IMR-90 (cell line): ENCODE measurements at regions not wholly inside any gene's neighbourhood (a gene's known extent, or its start where the extent isn't known, plus 50 kb on each side); places are given as distances from the start of the nearest gene placed in this dataset.

Experiments
- ATAC-seq: fragments of 200-7000 bp; cut with Tn5 transposase; 2 replicates; pipeline ENCODE4 v1.9.1; 2020; ENCODE audit warnings: low read depth, mild to moderate bottlenecking, moderate library complexity
- BruUV-seq: library from RNA; stranded (reverse); fragments of 400-500 nt; replicated peaks from 2 replicates; lab custom pipeline; 2021; lab: Mats Ljungman, UMichigan
- CTCF ChIA-PET: fragments of 300-600 bp; formaldehyde crosslinking; extraction: SDS; loops from one replicate; lab custom pipeline; 2021; ENCODE audit warnings: antibody characterized with exemption; lab: Yijun Ruan, JAX
- POLR2A ChIA-PET: fragments of 300-600 bp; sonication (Branson Sonifier 250); formaldehyde crosslinking; loops from one replicate; lab custom pipeline; 2022; ENCODE audit warnings: antibody characterized with exemption; ENCODE audit not compliant: unreplicated experiment; lab: Charles Lee
- DNase-seq: peaks from one replicate; pipeline ENCODE4 v3.0.0; 2013
- H2AFZ ChIP-seq: replicated peaks from 2 replicates; pipeline ENCODE3; 2013; ENCODE audit warnings: low read length, mild to moderate bottlenecking; ENCODE audit not compliant: poor library complexity
- H2AK5ac ChIP-seq: 2 replicates; pipeline ENCODE4 v1.6.1; 2013; ENCODE audit warnings: low read depth, low read length, inconsistent platforms
- H2AK9ac ChIP-seq: replicated peaks from 2 replicates; pipeline ENCODE3; 2013; ENCODE audit warnings: mild to moderate bottlenecking, low read depth, low read length, moderate library complexity; ENCODE audit not compliant: poor library complexity
- H2BK120ac ChIP-seq: 2 replicates; pipeline ENCODE4 v1.6.1; 2013; ENCODE audit warnings: low read depth, low read length, inconsistent platforms
- H2BK15ac ChIP-seq: 3 replicates; pipeline ENCODE4 v1.6.1; 2013; ENCODE audit warnings: low read depth, low read length, inconsistent platforms
- H2BK20ac ChIP-seq: 2 replicates; pipeline ENCODE4 v1.6.1; 2013; ENCODE audit warnings: low read depth, mild to moderate bottlenecking, inconsistent platforms, low read length, moderate library complexity
- H2BK5ac ChIP-seq: 2 replicates; pipeline ENCODE4 v1.6.1; 2013; ENCODE audit warnings: mild to moderate bottlenecking, low read depth, low read length, inconsistent platforms; ENCODE audit not compliant: poor library complexity, severe bottlenecking
- H3K14ac ChIP-seq: replicated peaks from 2 replicates; pipeline ENCODE4 v1.6.1; 2013; ENCODE audit warnings: low read depth, low read length, inconsistent platforms
- H3K18ac ChIP-seq: 2 replicates; pipeline ENCODE4 v1.6.1; 2013; ENCODE audit warnings: low read depth, low read length, control low read depth
- H3K23ac ChIP-seq: 2 replicates; pipeline ENCODE4 v1.6.1; 2013; ENCODE audit warnings: low read depth, low read length, inconsistent platforms
- H3K27ac ChIP-seq: 2 replicates; pipeline ENCODE4 v1.5.1; 2013; ENCODE audit warnings: mild to moderate bottlenecking, control low read depth, low read length; ENCODE audit not compliant: insufficient read depth
- H3K27me3 ChIP-seq: 2 replicates; pipeline ENCODE4 v1.6.1; 2013; ENCODE audit warnings: low read length; ENCODE audit not compliant: control insufficient read depth, insufficient read depth
- H3K36me3 ChIP-seq: 2 replicates; pipeline ENCODE4 v1.6.1; 2013; ENCODE audit warnings: low read length, mixed read lengths; ENCODE audit not compliant: control insufficient read depth, insufficient read depth
- H3K4ac ChIP-seq: 2 replicates; pipeline ENCODE4 v1.6.1; 2013; ENCODE audit warnings: low read depth, low read length, inconsistent platforms
- H3K4me1 ChIP-seq: 2 replicates; pipeline ENCODE4 v1.6.1; 2013; ENCODE audit warnings: low read length, mixed read lengths; ENCODE audit not compliant: control insufficient read depth, insufficient read depth
- H3K4me2 ChIP-seq: 2 replicates; pipeline ENCODE4 v1.6.1; 2013; ENCODE audit warnings: low read depth, mild to moderate bottlenecking, control low read depth, low read length, moderate library complexity
- H3K4me3 ChIP-seq: 2 replicates; pipeline ENCODE4 v1.5.1; 2013; ENCODE audit warnings: low read depth, mild to moderate bottlenecking, control low read depth, low read length, moderate library complexity; ENCODE audit not compliant: insufficient read depth
- H3K56ac ChIP-seq: 2 replicates; pipeline ENCODE4 v1.6.1; 2013; ENCODE audit warnings: low read length, inconsistent platforms; ENCODE audit not compliant: insufficient read depth; ENCODE audit errors: extremely low read depth
- H3K79me1 ChIP-seq, 2 experiments: 2 replicates each; pipeline ENCODE4 v1.6.1; 2013; ENCODE audit warnings: low read length in 2 of 2, inconsistent platforms in 1 of 2, low read depth in 1 of 2
- H3K9ac ChIP-seq: 2 replicates; pipeline ENCODE4 v1.6.1; 2013; ENCODE audit warnings: low read depth, low read length, control low read depth
- H3K9me1 ChIP-seq: 2 replicates; pipeline ENCODE4 v1.6.1; 2013; ENCODE audit warnings: low read length, inconsistent platforms; ENCODE audit not compliant: insufficient read depth
- H3K9me3 ChIP-seq: 2 replicates; pipeline ENCODE4 v1.6.1; 2013; ENCODE audit warnings: low read length; ENCODE audit not compliant: control insufficient read depth, insufficient read depth
- H4K20me1 ChIP-seq: 2 replicates; pipeline ENCODE4 v1.6.1; 2013; ENCODE audit warnings: low read length, inconsistent platforms; ENCODE audit not compliant: insufficient read depth
- H4K5ac ChIP-seq: 2 replicates; pipeline ENCODE4 v1.6.1; 2013; ENCODE audit warnings: mild to moderate bottlenecking, low read depth, low read length, control low read depth
- H4K8ac ChIP-seq, 2 experiments: 2 replicates each; pipeline ENCODE4 v1.6.1; 2013; ENCODE audit warnings: low read depth in 2 of 2, low read length in 2 of 2, control low read depth in 1 of 2, inconsistent platforms in 1 of 2
- H4K91ac ChIP-seq: 2 replicates; pipeline ENCODE4 v1.6.1; 2013; ENCODE audit warnings: low read depth, low read length, inconsistent platforms; ENCODE audit not compliant: insufficient read depth
- BHLHE40 ChIP-seq: fragments of 150-350 bp; IDR thresholded peaks from 2 replicates; pipeline ENCODE4 v1.6.1; 2016; ENCODE audit warnings: mild to moderate bottlenecking, low read depth, low read length
- CEBPB ChIP-seq: IDR thresholded peaks from 2 replicates; pipeline ENCODE4 v1.6.1; 2012; ENCODE audit warnings: low read depth, low read length, improper control_type of control experiment
- CHD1 ChIP-seq: IDR thresholded peaks from 2 replicates; pipeline ENCODE4 v1.6.1; 2012; ENCODE audit warnings: low read depth, low read length, improper control_type of control experiment
- FOS ChIP-seq: fragments of 150-350 bp; IDR thresholded peaks from 2 replicates; pipeline ENCODE4 v1.6.1; 2016; ENCODE audit warnings: low read depth, low read length
- MAFK ChIP-seq: IDR thresholded peaks from 2 replicates; pipeline ENCODE4 v1.6.1; 2012; ENCODE audit warnings: low read depth, low read length, improper control_type of control experiment
- MAZ ChIP-seq: IDR thresholded peaks from 2 replicates; pipeline ENCODE4 v1.6.1; 2012; ENCODE audit warnings: low read depth, mild to moderate bottlenecking, low read length, improper control_type of control experiment, moderate library complexity, borderline replicate concordance
- MXI1 ChIP-seq: IDR thresholded peaks from 2 replicates; pipeline ENCODE4 v1.6.1; 2012; ENCODE audit warnings: low read depth, mild to moderate bottlenecking, low read length, moderate library complexity, borderline replicate concordance
- NFE2L2 ChIP-seq: fragments of 150-350 bp; IDR thresholded peaks from 2 replicates; pipeline ENCODE4 v1.6.1; 2016; ENCODE audit warnings: low read depth, mild to moderate bottlenecking, low read length
- POLR2A ChIP-seq: IDR thresholded peaks from 2 replicates; pipeline ENCODE4 v1.6.1; 2012; ENCODE audit warnings: mild to moderate bottlenecking, low read depth, low read length
- RAD21 ChIP-seq: IDR thresholded peaks from 2 replicates; pipeline ENCODE4 v1.6.1; 2012; ENCODE audit warnings: low read length, improper control_type of control experiment
- RCOR1 ChIP-seq: IDR thresholded peaks from 2 replicates; pipeline ENCODE4 v1.6.1; 2012; ENCODE audit warnings: mild to moderate bottlenecking, low read length, improper control_type of control experiment; ENCODE audit not compliant: insufficient replicate concordance
- RFX5 ChIP-seq: IDR thresholded peaks from 2 replicates; pipeline ENCODE4 v1.8.0; 2012; ENCODE audit warnings: low read depth, mild to moderate bottlenecking, low read length, moderate library complexity
- SMC3 ChIP-seq: fragments of 150-350 bp; IDR thresholded peaks from 2 replicates; pipeline ENCODE4 v1.6.1; 2016; ENCODE audit warnings: low read depth, mild to moderate bottlenecking, antibody characterized with exemption, low read length, moderate library complexity
- WGBS, 2 experiments: methylation state at CpG; one replicate each; pipeline versions ENCODE4 v1.1.5 to v1.1.7; 2013; ENCODE audit warnings: missing lambda C conversion rate in 2 of 2; ENCODE audit not compliant: insufficient read length in 1 of 2; ENCODE audit errors: extremely low coverage in 2 of 2; 5-methylcytosine and 5-hydroxymethylcytosine counted together
- dilution Hi-C: fragments of 300-500 bp; cut with HindIII; formaldehyde crosslinking; loops from one replicate; pipeline ENCODE4 v1.14.3; 2018; ENCODE audit warnings: low sequenced_read_pairs; ENCODE audit not compliant: unreplicated experiment
- in situ Hi-C: fragments of 300-500 bp; cut with MboI; formaldehyde crosslinking; loops from 3 replicates; pipeline ENCODE4 v1.14.3; 2019; ENCODE audit warnings: low sequenced_read_pairs, inconsistent platforms, mixed read lengths
- intact Hi-C: fragments of 100-400 bp; cut with micrococcal nuclease; formaldehyde crosslinking; loops from 2 replicates; pipeline ENCODE4 v1.10.0; 2022
- TF ChIP-seq, protein P1 (sequence below): fragments of 150-350 bp; IDR thresholded peaks from 2 replicates; pipeline ENCODE4 v1.6.1; 2017; ENCODE audit warnings: mild to moderate bottlenecking, antibody characterized with exemption, low read length, low read depth
- TF ChIP-seq, protein P2 (sequence below): conservative IDR thresholded peaks from 2 replicates; pipeline ENCODE4 v1.5.1; 2012; ENCODE audit warnings: mild to moderate bottlenecking, low read depth, low read length, improper control_type of control experiment
- TF ChIP-seq, protein P3 (sequence below): fragments of 150-350 bp; IDR thresholded peaks from 2 replicates; pipeline ENCODE4 v1.6.1; 2016; ENCODE audit warnings: low read depth, mild to moderate bottlenecking, low read length, moderate library complexity, borderline replicate concordance

DNA sequence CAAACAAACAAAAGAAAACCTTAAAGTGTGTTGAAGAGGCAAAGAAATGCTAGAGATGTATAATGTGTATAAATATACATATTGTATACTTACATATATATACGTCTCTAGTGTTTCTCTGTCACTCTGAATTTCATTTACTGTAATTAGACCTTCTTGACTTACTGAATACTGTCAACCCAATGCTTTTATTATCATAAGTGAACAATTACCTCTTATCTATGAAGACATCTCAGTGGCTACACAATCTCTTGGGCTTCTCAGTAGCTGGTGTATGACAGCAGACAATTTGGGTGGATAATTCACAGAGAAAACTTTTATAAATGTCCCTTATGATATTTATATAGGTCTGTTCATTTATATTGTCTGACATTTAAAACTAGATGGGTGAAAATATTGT, 664.1 kb upstream of the ANO3 start:
- Histone ChIP-seq H3K79me1 (no peaks in the 10 kb centered on the region), H3K14ac (no peak overlapping the region), H2BK20ac (no peak overlapping the region), H4K91ac (no peak overlapping the region), H3K9ac (no peak overlapping the region), H2AK9ac (no peak overlapping the region), H3K23ac (no peak overlapping the region), H3K9me3 (no peaks in the 10 kb centered on the region), H3K4me1 (no peaks in the 10 kb centered on the region), H3K18ac (no peak overlapping the region), H4K8ac (no peak overlapping the region), H2BK5ac (no peak overlapping the region), H2AK5ac (no peak overlapping the region), H4K20me1 (no peaks in the 10 kb centered on the region), H3K36me3 (no peaks in the 10 kb centered on the region), H2BK120ac (no peak overlapping the region), H4K5ac (no peak overlapping the region), H3K27ac (no peak overlapping the region), H2BK15ac (no peak overlapping the region), H3K56ac (no peak overlapping the region), H3K4me3 (no peak overlapping the region), H3K9me1 (no peaks in the 10 kb centered on the region), H3K4ac (no peak overlapping the region), H3K4me2 (no peak overlapping the region), H2AFZ (no peak overlapping the region), H3K27me3 (no peaks in the 10 kb centered on the region)
- intact Hi-C loops = no loop called here
- BruUV-seq = no TSS peak
- DNase-seq (no peak), ATAC-seq (no peak)
- in situ Hi-C loops = no loop called here
- dilution Hi-C loops = no loop called here
- TF ChIP-seq MXI1 (no peak), POLR2A (no peak), RAD21 (no peak), CEBPB (no peak), SMC3 (no peak), BHLHE40 (no peak), RCOR1 (no peak), NFE2L2 (no peak), MAZ (no peak), RFX5 (no peak), MAFK (no peak), FOS (no peak), CHD1 (no peak)
- TF ChIP-seq, protein P1, sequence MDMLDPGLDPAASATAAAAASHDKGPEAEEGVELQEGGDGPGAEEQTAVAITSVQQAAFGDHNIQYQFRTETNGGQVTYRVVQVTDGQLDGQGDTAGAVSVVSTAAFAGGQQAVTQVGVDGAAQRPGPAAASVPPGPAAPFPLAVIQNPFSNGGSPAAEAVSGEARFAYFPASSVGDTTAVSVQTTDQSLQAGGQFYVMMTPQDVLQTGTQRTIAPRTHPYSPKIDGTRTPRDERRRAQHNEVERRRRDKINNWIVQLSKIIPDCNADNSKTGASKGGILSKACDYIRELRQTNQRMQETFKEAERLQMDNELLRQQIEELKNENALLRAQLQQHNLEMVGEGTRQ = no peak
- TF ChIP-seq, protein P2, sequence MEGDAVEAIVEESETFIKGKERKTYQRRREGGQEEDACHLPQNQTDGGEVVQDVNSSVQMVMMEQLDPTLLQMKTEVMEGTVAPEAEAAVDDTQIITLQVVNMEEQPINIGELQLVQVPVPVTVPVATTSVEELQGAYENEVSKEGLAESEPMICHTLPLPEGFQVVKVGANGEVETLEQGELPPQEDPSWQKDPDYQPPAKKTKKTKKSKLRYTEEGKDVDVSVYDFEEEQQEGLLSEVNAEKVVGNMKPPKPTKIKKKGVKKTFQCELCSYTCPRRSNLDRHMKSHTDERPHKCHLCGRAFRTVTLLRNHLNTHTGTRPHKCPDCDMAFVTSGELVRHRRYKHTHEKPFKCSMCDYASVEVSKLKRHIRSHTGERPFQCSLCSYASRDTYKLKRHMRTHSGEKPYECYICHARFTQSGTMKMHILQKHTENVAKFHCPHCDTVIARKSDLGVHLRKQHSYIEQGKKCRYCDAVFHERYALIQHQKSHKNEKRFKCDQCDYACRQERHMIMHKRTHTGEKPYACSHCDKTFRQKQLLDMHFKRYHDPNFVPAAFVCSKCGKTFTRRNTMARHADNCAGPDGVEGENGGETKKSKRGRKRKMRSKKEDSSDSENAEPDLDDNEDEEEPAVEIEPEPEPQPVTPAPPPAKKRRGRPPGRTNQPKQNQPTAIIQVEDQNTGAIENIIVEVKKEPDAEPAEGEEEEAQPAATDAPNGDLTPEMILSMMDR = no peak
- TF ChIP-seq, protein P3, sequence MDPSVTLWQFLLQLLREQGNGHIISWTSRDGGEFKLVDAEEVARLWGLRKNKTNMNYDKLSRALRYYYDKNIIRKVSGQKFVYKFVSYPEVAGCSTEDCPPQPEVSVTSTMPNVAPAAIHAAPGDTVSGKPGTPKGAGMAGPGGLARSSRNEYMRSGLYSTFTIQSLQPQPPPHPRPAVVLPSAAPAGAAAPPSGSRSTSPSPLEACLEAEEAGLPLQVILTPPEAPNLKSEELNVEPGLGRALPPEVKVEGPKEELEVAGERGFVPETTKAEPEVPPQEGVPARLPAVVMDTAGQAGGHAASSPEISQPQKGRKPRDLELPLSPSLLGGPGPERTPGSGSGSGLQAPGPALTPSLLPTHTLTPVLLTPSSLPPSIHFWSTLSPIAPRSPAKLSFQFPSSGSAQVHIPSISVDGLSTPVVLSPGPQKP = no peak
- ChIA-PET CTCF (no interaction called here), POLR2A (no interaction called here)
- WGBS, 2 experiments = no CpG with 5 or more reads among the region's 1 CpG
